HG02885 (cell line): ENCODE measurements at regions not wholly inside any gene's neighbourhood (a gene's known extent, or its start where the extent isn't known, plus 50 kb on each side); places are given as distances from the start of the nearest gene placed in this dataset.

Experiments
- ATAC-seq: cut with Tn5 transposase; IDR thresholded peaks from one replicate; pipeline ENCODE4 v1.9.1; 2021; ENCODE audit warnings: mild to moderate bottlenecking; ENCODE audit not compliant: unreplicated experiment, poor library complexity

DNA sequence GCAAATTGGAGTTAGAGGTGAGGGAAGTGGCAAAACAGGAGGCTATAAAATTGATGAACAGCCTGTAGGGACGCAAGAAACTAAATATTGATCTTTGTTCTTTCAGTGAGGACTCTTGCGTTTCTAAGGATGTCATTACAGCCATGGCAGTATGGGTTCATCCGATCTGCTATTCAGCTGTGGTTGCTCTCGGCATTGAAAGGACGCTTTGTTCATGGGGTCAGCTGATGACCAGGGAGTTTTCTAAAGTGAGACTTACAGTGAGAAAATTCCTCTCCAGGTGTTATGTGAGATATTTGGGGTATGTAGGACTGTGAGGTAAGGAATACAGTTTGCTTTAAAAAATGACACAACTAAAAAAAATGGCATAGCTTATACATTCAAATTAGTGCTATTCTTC, 52.7 kb upstream of the PELI1 start:
- ATAC-seq, result no peak

DNA sequence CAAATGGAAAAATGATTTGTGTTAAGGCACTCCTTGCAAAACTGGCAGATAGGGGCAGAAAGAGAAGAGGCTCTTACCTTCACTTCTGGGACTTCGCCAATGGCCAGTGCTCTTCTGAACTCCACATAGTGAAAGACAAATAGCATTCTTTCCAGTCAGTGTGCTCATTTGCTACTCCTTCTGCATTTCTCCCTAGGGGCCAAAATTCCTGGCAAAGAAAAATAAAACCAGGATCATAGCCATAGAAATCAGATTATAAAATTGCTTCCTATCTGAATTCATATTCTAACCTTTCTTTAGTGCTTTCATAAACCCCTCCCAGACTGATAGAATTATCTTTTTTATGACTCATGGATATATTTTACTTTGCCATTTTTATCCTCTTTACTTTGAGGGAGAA, 56.9 kb upstream of the PELI1 start:
- ATAC-seq, result no peak

DNA sequence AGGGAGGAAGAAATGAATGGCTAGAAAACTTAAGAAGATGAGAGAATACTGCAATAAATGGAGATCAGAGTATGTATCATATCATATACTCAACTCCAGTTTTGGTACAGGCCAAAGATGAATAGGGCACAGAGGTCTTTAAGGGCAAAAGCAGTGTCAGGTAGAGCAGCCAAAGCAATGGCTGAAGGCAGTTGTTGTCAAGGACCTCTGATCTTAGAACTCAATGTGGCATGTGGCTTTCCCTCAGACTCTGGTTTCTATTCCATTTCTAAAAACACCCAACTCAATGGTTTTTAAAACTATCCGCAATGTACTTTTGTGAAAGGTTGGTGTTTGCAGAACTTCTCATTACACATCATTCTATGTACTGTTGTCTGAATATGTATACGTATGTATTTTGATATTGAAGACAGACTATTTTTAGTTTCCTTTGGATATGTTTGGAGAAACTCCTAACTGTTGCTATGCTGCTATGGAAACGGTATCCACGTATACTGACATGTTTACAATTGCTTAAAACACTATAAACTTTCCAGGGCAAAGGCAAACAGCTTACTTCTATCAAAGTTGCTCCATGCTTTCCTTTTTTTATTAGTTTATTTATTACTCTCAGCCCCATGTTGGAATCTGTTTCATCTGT, 58.1 kb upstream of the PELI1 start:
- ATAC-seq, result no peak

DNA sequence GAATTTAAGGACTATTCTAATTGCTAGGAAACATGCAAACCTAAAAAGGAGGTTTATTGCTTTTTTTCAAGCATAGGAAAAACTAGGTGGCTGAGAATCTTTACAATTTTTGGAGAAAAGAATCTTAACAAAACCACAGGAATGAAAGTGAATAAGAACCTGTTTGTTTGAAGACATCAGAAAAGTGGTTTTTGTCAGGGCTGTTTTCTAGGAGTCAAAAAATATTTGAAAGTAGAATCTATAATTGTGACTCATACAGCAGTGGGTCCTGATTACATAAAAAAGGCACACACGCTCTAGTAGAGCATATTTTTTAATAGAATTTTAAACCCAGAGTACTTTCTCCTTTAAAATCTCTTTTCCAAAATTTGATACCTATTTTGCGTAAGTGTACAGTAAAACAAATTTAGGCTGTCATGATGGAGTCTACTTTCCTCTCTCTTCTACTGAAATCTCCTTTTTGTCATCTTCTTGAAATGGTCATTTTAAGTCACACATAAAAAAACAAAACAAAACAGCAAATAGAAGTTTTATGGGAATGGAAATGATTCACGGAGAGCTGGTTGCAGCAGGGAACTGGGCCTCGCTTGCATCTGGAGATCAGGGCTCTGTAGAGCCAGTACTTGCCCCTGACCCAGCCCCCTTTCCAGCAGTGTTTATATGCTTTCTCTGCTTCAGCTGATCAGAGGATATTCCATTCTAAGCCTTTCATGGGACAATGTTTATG, 59.1 kb upstream of the PELI1 start:
- no peak for ATAC-seq

DNA sequence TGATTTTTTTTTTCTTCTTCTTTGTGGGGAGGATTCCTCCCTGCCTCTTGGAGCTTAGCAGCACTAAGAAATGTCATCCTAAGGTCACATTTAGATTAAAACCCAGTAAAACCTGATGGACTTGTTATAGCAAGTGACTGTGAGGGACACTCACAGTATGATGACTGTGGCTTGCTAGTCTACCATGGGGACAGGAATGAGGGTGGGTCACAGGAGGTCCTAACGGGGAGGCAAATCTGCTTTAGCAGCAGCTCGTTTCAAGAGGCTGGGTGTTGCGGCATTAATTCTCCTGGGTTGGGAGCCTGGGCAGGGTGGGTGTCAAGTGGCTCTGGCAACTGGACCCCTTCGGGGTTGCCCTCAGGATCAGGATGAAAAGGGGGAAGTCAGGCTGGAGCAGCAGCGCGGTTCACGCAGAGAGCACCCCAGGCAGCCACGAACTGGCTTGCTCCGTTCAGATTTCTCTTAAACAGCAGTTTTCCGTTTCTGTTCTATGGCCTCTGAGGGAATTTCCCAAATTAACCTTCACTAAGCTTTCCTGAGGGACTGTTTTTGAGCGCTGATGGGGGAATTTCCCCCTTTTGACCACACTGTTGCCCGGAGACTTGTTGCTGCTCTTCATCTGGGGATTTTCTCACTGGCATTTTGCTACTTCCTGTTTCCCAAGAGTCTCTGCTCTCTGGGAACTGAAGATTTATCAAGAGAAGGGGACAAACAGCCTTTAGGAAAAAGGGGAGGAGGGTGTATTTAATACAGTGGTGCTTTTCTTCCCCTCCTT, 59.8 kb upstream of the PELI1 start:
- peak; percentile 66 for ATAC-seq

DNA sequence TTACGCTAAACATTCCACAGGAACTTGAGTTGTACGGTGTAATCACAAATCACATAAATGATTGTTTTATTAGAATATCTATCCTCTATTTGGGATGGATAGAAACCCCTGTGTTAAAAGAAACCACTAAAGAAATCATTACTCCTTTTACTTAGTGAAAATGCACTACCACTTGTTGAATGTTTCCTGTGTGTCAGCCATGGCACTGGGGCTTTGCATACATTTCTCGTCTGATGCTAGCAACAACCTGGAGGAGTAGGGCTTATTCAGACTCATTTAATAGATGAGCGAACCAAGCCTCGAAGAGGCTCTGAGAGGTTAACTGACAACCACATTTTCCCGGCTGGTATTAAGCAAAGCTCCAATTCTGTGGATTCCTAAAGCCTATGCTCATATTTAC, 60.5 kb upstream of the PELI1 start:
- ATAC-seq, result no peak

DNA sequence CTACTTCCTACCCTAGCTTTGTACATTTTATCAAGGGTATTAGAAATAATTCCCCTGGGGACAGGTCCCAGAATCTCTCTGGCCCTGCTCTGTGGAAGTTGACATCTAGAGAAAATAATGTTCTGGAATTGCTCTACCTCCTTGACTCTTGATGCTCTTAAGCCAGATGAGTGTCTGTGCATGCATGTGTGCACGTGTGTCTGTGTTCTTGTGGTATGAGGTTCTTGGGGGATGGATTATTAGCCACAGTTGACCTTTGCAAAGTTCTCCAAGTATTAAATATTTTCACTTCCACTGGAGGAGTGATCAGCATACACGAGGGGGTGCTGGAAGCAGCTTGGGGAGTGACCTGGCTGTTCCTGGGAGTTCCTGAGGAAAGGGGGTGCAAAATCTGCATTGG, 61.2 kb upstream of the PELI1 start:
- ATAC-seq, result no peak

DNA sequence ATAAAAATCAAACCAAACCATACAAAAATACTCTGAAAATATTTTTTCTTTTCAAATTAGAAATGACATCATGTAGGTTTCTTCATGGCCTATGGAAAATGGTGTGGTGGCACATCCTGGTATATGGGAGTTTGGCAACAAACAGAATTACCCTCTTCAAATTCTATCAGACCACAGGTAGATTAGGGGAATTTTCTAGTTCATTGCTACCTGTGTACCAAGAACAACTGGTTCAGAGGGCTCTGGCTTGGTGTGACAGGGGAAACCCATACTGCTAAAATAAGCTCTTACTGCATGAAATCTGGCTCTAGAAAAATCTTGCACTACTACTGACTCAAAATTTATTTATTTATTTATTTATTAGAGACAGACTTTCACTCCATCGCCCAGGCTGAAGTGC, 63.4 kb upstream of the PELI1 start:
- no peak for ATAC-seq

DNA sequence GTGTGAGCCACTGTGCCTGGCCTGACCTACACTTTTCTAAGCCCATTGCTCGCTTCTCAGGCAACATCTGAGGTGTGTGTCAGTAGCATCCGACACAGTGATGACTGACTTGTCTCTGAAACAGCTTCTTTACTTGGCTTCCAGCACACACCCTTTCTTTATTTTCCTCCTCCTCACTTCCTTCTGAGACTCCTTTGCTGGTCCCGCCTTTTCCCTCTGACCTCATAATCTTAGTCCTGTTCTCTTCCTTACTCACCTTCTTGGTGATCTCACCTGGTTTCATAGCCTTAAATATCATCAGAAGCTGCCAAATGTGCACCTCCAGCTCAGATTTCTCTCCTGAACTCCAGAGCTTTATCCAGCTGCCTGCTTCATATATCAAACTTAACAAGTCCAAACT, 66.6 kb upstream of the PELI1 start:
- no peak for ATAC-seq

DNA sequence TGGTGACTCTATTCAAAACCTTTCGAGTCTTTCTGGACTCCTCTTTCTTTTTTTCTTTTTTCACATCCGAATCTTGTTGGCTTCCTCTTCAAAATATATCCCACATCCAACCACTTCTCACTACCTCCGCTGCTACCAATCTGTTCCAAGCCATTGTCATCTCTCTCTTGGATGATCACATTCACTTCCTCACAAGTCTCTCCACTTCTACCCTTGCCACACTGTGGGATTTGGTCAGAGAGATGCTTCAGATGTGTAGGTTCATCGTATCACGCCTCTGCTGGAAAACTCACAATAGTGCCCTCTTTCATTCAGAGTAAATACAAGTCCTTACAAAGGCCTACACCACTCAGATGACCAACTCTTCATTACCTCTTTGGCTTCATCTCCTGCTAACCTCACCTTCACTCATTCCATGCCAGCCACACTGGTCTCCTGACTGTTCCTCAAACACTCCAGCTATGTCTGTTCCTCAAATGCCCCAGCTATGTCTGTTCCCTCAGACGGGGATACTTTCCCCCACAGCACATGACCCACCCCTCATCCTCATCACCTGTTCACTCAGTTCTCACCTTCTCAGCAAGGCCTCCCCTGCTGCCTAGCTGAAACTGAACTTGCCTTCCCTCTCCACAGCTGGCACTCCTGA, 67.2 kb upstream of the PELI1 start:
- no peak for ATAC-seq

DNA sequence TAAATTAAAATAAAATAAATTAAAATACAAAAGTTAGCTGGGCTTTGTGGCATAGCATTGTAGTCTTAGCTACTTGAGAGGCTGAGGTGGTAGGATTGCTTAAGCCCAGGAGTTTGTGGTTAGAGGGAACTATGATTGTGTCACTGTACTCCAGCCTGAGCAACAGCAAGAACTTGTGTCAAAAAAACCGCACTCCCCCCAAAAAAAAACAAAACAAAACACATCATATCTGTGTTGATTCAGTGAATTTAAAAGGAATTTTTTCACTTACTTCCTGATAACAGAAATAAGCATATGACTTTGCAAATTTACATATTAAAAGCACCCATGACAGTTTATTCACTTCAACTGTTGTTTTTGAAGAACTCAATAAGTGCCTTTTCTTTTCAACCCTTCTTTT, 68.1 kb upstream of the PELI1 start:
- ATAC-seq, result no peak

DNA sequence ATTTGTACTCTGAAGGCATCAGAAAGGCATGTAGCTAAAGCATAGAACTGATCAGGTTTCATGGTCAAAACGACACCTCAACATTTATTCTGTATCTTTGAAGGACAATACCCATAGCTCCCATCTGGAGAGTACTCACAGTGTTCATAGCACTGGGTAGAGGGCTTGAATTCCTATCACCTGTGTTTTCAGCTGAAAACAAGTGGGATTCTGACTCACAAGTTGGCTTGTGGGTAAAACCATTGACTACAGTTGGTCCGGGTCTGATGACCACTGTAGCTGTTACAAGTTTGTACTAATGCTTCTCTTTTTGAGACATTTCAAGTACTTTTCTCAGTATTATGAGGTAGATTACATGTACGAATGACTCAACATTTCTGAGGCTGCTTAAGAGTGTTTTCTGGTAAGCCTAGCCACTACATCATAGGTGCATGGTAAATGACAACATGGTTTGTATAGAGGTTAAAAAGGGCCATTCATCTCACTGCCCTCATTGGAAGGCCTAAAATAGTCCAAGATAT, 68.6 kb upstream of the PELI1 start:
- ATAC-seq, result peak; percentile 37

DNA sequence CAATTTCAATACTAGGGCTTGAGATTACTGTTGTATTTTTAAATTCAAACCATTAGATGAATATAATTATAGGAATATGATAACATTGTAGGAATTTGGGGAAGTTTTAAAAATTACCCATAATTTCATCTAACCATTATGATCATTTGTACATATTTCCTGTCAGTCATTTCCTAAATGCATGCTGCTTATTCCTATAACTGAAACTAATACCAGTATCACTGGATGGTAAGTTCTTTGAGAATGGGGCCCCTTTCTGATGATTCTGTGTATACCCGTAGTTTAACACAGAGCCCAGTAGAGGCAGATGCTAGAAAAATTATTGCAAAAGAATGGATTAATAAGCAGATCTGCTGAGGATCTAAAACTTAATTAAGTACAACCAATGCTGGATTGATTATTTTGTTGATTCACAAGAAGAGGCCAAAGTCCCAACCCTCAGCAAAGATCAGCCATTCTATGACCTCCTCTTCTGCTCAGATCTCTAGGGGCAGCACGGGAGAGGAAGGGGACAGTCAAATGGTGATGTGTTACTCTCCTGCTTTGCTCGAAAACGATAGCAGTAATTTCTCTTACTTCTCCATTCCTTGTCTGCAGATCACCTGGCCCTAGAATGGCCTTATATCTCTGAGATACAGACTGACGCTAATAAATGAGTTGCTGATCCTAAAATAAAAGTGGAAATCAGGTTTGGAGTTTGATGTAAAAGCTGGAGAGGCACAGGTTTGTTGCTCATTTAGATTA, 69.5 kb upstream of the PELI1 start:
- ATAC-seq, result peak; percentile 43

DNA sequence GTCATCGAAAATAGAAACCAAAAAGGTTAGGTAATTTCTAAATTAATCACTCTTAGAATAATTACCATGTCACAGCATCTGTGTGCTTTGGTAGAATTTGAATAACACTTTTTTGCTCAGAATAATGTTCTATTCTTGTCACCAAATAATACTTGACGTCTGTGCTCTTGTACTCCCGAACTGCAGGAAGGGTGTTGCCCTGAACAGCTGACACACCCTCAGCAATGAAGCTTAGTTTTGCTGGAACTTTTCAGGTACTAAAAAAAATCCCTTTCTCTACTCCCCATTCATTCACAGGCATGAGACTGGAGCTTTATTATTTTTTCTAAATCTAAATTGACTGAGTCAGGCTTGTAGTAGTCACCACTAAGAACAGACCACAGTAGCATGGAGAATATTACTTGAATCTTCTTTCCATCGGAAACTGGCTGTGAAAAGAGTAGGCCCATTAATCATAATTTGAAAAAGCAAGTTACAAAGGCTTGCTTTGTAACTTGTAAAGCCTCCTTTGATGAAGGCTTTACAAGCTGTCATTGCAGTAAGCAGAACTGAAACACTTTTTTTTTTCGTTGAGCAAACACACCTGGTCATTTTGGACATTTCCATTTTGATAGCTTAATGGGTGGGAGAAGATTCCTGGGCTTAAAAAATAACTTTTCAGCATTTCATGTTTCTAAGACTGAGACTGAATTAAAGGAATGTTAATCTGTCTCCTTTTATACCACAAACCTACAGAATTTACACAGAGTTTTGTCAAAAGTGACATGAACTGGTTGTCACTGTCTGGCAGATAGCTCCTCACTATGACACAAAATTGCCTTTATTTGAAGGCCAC, 70.3 kb upstream of the PELI1 start:
- peak; percentile 61 for ATAC-seq

DNA sequence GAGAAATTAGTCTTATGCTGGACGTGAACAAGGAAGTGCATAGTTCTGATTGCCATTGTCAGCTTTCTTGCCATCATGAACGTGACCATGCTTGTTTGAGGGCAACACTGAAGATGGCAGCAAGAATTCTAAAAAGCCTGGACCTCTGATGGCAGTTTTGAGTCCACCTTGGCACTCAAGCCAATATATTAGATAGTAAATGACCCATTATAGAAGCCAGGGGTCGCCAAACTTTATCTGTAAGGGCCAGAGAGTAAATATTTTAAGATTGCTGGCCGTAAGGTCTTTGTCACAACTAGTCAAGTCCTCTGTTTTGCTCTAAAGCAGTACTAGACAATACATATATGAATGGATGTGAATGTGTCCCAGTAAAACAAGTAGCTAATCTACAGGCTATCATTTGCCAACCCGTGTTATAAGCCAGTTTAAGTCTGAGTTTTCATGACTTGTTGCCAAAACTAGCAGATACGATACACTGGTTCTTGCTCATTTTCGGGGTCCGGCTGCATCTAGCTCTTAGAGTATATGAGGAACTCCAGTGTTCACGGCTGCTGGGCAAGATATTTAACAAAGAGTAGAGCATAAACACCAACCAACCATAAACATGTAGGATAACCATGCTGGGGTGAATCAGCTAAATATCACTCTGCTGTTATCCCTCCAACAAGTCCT, 73.1 kb upstream of the PELI1 start:
- ATAC-seq, result no peak

DNA sequence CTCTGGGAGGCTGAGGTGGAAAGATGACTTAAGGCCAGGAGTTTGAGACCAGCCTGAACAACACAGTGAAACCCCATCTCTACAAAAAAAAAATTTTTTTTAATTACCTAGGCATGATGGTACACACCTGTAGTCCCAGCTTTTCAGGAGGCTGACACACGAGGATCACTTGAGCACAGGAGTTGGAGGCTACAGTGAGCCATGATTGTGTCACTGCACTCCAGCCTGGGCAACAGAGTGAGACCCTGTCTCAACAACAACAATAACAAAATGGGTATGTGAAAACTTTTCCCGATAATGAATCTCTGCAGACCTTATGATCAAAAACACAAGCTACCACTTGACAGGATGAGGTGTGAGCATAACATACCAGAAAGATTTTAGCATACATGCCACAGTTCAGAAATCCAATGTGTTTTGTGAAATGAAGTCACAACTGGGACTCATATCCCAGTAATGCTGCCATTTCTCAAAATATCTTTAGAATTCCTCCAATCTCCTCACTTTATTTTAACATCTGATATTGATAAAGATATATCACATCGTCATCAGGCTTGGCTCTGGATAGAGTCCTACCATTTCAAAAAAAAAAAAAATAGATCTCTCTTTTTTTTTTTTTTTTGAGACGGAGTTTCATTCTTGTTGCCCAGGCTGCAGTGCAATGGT, 74.0 kb upstream of the PELI1 start:
- ATAC-seq, result no peak

DNA sequence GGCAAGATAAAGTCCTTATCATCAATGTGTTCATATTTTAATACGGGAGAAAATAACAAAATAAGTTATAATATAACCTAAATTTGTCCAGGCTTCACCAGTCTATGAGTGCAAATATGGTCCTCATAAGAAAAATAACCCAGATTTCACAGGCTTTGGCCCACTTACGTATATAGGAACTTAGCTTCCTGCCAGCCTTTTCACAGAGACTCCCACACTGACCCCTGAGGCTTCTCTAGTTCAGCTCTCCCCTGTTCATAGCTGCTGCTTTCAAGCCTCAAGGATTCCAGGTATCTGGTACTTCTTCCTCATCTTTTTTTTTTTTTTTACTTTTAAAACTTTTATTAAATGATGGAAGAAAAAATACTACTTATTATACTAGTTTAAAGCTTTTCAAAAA, 74.9 kb upstream of the PELI1 start:
- no peak for ATAC-seq

DNA sequence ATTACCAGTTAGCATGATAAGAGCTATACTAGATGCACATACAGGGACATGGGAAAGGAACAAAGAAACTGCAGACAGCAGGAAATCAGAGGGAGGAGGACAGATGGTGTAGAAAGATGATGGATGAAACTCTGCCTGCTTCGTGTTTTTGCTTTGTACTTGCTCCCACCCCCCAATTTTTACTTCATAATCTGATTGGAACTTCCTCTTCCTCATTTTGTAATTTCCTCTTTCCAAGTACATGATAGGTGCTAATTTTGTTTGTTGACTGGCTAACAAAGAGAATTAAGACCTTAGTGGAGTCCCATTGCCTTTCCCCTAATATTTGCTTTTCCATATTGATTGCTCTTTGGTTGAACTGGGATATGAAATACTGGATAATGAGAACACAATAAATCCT, 76.0 kb upstream of the PELI1 start:
- no peak for ATAC-seq
